Aorta (tissue), 5 donors: ENCODE measurements at regions not wholly inside any gene's neighbourhood (a gene's known extent, or its start where the extent isn't known, plus 50 kb on each side); places are given as distances from the start of the nearest gene placed in this dataset.

Experiments
- ATAC-seq: fragments of 200-7000 bp; cut with Tn5 transposase; one replicate; pipeline ENCODE4 v1.9.1; 2022; ENCODE audit warnings: moderate library complexity; ENCODE audit not compliant: low FRiP score
- DNase-seq, 2 donors: peaks; one replicate each; pipeline ENCODE4 v3.0.0-alpha.2; 2020
- H3K27ac ChIP-seq, 2 donors: one replicate each; pipeline ENCODE4 v1.5.1; 2013; ENCODE audit warnings: low read length in 2 of 2, mild to moderate bottlenecking in 2 of 2, moderate library complexity in 2 of 2, control low read depth in 1 of 2, inconsistent platforms in 1 of 2, low read depth in 1 of 2
- H3K27me3 ChIP-seq, 2 donors: one replicate each; pipeline ENCODE4 v1.6.1; 2013; ENCODE audit warnings: control low read depth in 1 of 2, low read length in 1 of 2, mild to moderate bottlenecking in 1 of 2, moderate library complexity in 1 of 2; ENCODE audit not compliant: insufficient read depth in 2 of 2, control insufficient read depth in 1 of 2
- H3K36me3 ChIP-seq, 2 donors: one replicate each; pipeline ENCODE4 v1.6.1; 2013; ENCODE audit warnings: control low read depth in 1 of 2, low read length in 1 of 2, mild to moderate bottlenecking in 1 of 2; ENCODE audit not compliant: insufficient read depth in 2 of 2, control insufficient read depth in 1 of 2
- H3K4me1 ChIP-seq, 2 donors: one replicate each; pipeline ENCODE4 v1.6.1; 2013; ENCODE audit warnings: low read length in 2 of 2, control low read depth in 1 of 2, mild to moderate bottlenecking in 1 of 2, moderate library complexity in 1 of 2; ENCODE audit not compliant: insufficient read depth in 2 of 2, control insufficient read depth in 1 of 2
- H3K4me3 ChIP-seq, 2 donors: one replicate each; pipeline ENCODE4 v1.5.1; 2013; ENCODE audit warnings: low read length in 2 of 2, control low read depth in 1 of 2, mild to moderate bottlenecking in 1 of 2
- H3K9me3 ChIP-seq: one replicate; pipeline ENCODE4 v1.6.1; 2013; ENCODE audit warnings: mild to moderate bottlenecking, low read length; ENCODE audit not compliant: control insufficient read depth
- WGBS, 2 donors: extraction: QIAGEN DNeasy Blood & Tissue Kit; methylation state at CpG; one replicate each; pipeline ENCODE4 v1.1.7; 2013; 5-methylcytosine and 5-hydroxymethylcytosine counted together
- intact Hi-C, 2 donors: fragments of 100-400 bp; cut with DNase I; formaldehyde crosslinking; loops; one replicate each; pipeline versions ENCODE4 v1.14.2 to v1.15.0; 2022
- donor health status: healthy with polysubstance abuse.
- donor health status: Bipolar disorder and iron deficiency.
- donor health status: DM: no; HTN: no; CAD: no.
- donor health status: DM: no; HTN: no; CAD: no.
- donor health status: DM: yes; HTN: yes; CAD: no.

DNA sequence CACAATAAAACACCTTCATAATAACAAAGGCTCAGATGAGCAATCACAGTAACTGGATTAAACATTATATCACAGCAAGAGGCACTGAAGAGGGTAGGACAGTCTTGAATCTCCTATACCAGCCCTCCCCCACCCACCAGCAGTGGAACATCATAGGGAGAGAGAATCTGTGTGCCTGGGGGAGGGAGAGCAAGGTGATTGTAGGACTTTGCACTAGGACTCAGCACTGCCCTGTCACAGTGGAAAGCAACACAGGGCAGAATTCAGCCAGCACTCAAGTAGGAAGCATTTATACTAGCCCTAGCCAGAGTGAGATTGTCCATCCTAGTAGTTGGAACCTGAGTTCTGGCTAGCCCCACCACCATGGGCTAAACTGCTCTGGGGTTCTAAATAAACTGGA, 400.2 kb downstream of the HAO1 start:
- H3K9me3 ChIP-seq: no peaks in the 10 kb centered on the region

DNA sequence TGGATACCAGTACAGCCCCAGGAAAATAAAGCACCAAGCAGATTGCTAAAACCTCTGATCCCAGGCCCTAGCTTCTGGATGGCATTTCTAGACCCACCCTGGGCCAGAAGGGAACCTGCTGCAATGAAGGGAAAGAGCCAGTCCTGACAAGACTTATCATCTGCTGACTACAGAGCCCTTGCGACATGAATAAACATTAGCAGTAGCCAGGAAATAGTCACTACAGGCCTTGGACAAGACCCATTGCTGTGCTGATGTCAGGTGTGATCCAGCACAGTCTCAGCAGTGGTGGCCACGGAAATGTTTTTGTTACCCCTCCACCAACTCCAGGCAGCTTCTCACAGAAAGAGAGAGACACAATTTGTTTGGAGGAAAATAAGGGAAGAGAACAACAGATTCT, 399.3 kb downstream of the HAO1 start:
- Histone ChIP-seq H3K4me3 (no peak overlapping the region), H3K4me1 (no peaks in the 10 kb centered on the region), H3K36me3 (no peaks in the 10 kb centered on the region), H3K9me3 (no peaks in the 10 kb centered on the region), H3K27ac (no peak overlapping the region), H3K27me3 (no peaks in the 10 kb centered on the region)
- ATAC-seq: no peak
- DNase-seq: no peak
- 30 to 41% methylated on average over 2 of the region's 2 CpGs for WGBS, 2 donors
- intact Hi-C loops: no loop called here

More for the DNA sequence above, 400.2 kb downstream of the HAO1 start:
- Histone ChIP-seq H3K4me3 (no peak overlapping the region), H3K27me3 (no peaks in the 10 kb centered on the region), H3K27ac (no peak overlapping the region), H3K4me1 (no peaks in the 10 kb centered on the region), H3K36me3 (no peaks in the 10 kb centered on the region)
- intact Hi-C loops: no loop called here
- no peak for DNase-seq
- ATAC-seq: no peak

DNA sequence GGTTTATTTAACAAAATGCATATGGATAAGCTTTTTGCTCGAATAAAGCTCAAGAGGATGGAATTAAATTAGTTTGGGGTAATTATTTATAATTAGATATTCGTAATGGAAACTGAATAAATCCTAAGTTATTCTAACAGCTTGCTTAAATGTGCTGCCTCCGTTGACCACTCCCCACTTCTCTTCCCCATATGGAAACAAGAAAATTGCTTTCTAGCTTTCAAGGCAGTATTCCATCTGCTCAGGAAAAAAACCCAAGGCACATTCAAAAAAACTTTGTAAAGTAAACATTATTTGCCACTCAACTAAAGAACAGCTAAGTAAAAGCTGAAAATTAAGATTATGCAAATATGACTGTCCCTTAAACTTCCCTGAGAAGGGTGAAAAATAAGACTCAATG, 369.2 kb downstream of the HAO1 start:
- Histone ChIP-seq H3K36me3 (no peaks in the 10 kb centered on the region), H3K4me1 (no peaks in the 10 kb centered on the region), H3K4me3 (no peak overlapping the region), H3K27ac (no peak overlapping the region), H3K27me3 (no peaks in the 10 kb centered on the region), H3K9me3 (no peaks in the 10 kb centered on the region)
- intact Hi-C loops: no loop called here
- 60 to 66% methylated on average over 3 of the region's 3 CpGs for WGBS, 2 donors
- no peak for ATAC-seq
- DNase-seq: no peak

DNA sequence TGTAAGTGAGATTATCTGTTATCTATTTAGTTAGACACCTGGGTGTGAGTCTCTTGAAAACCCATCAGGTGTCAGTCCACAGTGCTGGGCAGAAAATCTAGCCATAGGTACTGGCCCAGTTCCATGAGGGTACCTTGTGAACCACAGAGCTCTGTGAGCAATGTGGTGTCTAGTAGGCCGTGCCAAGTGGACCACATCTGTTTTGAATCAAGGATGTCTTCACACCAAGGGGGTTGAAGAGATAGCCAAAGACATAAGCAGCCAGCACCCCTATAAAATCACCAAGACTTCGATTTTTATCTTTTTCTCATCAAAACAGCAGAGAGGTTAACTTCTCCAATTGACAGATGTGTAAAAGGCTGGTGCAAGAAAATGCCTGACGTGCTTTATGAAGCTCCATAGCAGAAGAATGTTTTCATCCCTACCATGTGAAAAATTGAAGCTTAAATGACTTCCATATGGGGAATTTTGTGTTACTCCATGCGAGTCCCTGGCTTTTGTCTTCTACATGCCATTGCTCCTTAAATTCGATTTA, 368.7 kb downstream of the HAO1 start:
- intact Hi-C loops: no loop called here
- H3K27ac ChIP-seq: no peak overlapping the region
- 22 to 56% methylated on average over 5 of the region's 5 CpGs for WGBS, 2 donors
- H3K4me1 ChIP-seq: no peaks in the 10 kb centered on the region
- no peak overlapping the region for H3K4me3 ChIP-seq
- ATAC-seq: no peak
- no peaks in the 10 kb centered on the region for H3K9me3 ChIP-seq
- no peaks in the 10 kb centered on the region for H3K27me3 ChIP-seq
- H3K36me3 ChIP-seq: no peaks in the 10 kb centered on the region
- no peak for DNase-seq

DNA sequence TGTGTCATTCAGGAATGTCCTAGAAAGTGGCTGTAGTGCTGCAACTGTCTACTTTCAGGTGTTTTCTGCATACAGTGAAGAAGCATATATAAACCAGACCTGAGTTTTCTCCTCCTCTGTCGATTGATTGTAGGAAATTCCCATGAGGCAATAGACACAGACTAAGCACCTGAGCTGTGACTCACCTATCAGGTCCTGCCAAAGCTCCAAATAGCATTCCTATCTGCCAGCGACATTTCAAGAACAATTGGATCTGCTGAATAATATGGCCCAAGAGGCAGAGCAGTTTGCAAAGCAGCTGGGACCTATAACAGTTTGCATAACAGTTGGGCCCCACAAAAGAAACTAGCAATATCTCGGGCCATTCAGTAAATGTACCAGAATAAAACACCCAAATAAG, 360.4 kb downstream of the HAO1 start:
- Histone ChIP-seq H3K27me3 (no peaks in the 10 kb centered on the region), H3K36me3 (no peaks in the 10 kb centered on the region), H3K9me3 (no peaks in the 10 kb centered on the region), H3K4me1 (no peaks in the 10 kb centered on the region), H3K4me3 (no peak overlapping the region), H3K27ac (no peak overlapping the region)
- DNase-seq: no peak
- WGBS, 2 donors: 74 to 79% methylated on average over 3 of the region's 3 CpGs
- ATAC-seq: no peak
- intact Hi-C loops: no loop called here

DNA sequence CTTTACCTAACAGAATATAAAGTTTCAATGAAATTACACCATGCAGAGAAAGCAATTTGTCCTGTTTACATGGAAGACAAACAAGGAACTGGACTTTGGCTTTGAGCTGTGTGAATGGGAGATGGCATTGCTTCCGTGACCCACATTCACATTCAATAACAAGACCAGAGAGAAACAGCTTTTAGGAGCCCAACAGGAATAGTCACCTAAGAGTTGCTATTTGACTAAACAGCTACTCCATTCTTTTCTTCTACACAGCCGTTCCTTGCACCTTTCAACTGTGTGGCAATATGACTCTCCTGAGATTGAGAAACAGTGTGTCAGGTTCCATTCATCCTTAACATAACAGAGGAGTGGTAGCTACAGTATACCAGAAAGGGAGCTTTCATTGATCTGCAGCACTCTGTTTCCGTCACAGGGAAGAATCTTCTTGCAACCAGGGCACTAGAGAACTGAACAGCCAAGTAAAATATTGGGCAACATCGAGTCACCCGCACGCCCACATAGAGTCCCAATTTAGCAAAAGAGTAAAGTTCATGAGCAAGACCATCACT, 355.1 kb downstream of the HAO1 start:
- Histone ChIP-seq H3K27ac (no peak overlapping the region), H3K36me3 (no peaks in the 10 kb centered on the region), H3K4me3 (no peak overlapping the region), H3K4me1 (no peaks in the 10 kb centered on the region), H3K27me3 (no peaks in the 10 kb centered on the region), H3K9me3 (no peaks in the 10 kb centered on the region)
- ATAC-seq: no peak
- intact Hi-C loops: no loop called here
- WGBS, 2 donors: 50 to 57% methylated on average over 6 of the region's 6 CpGs
- DNase-seq: no peak

DNA sequence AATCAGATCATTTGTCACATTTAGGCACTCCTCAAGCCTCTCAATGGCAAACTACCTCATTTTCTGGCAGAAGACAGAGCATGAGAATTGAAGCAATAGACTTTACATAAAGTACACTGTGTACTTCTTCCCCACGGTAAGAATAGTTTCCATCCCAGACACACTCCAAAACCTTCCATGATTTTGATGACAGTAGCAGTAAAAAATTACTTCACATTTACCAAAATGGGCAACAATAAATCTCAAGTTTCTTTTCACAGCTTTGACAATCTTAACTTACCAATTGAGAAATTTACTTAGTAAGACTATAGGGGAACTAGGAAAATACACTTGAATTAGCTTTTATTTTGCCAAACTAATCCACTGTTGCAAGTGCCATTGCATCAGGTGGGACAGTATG, 353.8 kb downstream of the HAO1 start:
- intact Hi-C loops: no loop called here
- no peaks in the 10 kb centered on the region for H3K4me1 ChIP-seq
- DNase-seq: no peak
- no peak overlapping the region for H3K4me3 ChIP-seq
- WGBS, 2 donors: 9 to 23% methylated on average over 1 of the region's 1 CpG
- no peaks in the 10 kb centered on the region for H3K36me3 ChIP-seq
- no peak for ATAC-seq
- H3K27ac ChIP-seq: no peak overlapping the region
- H3K9me3 ChIP-seq: no peaks in the 10 kb centered on the region
- no peaks in the 10 kb centered on the region for H3K27me3 ChIP-seq

DNA sequence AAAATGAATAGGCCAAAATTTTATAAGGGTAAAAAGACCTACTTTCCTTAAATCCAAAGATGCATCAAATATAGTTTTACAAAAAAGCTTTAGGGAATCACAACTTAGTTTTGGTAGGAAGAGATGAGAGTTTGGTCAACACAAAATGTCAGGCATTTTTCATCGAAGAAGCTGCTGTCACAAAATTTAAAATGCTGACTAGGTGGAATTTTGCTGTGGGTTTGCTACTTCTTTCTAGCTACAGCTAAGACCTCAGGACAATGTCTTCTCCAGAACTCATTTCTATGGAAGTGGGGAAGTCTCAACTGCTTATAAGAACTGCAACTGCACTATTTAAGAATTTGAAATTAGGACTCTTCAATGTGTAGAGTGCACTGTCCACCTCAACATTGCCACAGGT, 351.1 kb downstream of the HAO1 start:
- 36 to 84% methylated on average over 1 of the region's 1 CpG for WGBS, 2 donors
- no peaks in the 10 kb centered on the region for H3K27me3 ChIP-seq
- no peak for ATAC-seq
- intact Hi-C loops: no loop called here
- H3K27ac ChIP-seq: no peak overlapping the region
- no peak for DNase-seq
- H3K36me3 ChIP-seq: no peaks in the 10 kb centered on the region
- no peaks in the 10 kb centered on the region for H3K4me1 ChIP-seq
- H3K9me3 ChIP-seq: no peaks in the 10 kb centered on the region
- no peak overlapping the region for H3K4me3 ChIP-seq

DNA sequence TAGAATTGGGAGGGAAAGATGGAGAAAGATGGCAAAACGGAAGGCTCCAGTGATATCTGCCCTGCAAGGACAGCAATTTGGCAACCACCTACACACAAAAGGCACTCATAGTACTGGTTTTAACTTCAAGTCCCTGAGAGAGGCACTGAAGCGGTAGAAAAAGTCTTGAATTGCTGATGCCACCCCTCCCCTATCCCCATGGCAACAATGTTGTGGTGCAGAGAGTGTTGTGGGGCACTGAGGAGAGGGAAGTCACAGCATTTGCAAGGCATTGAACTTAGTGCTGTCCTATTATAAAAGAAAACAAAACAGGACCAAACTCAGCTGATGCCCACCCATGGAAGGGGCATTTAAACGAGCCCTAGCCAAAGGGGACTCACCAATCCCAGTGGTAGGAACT, 343.7 kb downstream of the HAO1 start:
- no peak for ATAC-seq
- 64 to 70% methylated on average over 3 of the region's 3 CpGs for WGBS, 2 donors
- intact Hi-C loops: no loop called here
- Histone ChIP-seq H3K27me3 (no peaks in the 10 kb centered on the region), H3K27ac (no peak overlapping the region), H3K9me3 (peaks cover 2% of the 10 kb centered on the region), H3K36me3 (no peaks in the 10 kb centered on the region), H3K4me3 (no peak overlapping the region), H3K4me1 (no peaks in the 10 kb centered on the region)
- no peak for DNase-seq
